ENCODE measurements at regions not wholly inside any gene's neighbourhood (a gene's known extent, or its start where the extent isn't known, plus 50 kb on each side); places are given as distances from the start of the nearest gene placed in this dataset.

- Histone ChIP-seq H3K27me3 (ENCODE audit: control insufficient read depth, insufficient read depth, low read length) (no peaks in the 10 kb centered on the region), H3K4me1 (ENCODE audit: control insufficient read depth, insufficient read depth, low read length) (no peaks in the 10 kb centered on the region), H3K9me3 (ENCODE audit: control insufficient read depth, insufficient read depth, low read depth, low read length) (no peaks in the 10 kb centered on the region), H3K36me3 (ENCODE audit: control insufficient read depth, insufficient read depth, low read length) (no peaks in the 10 kb centered on the region), H3K27ac (ENCODE audit: low read length) (no peak overlapping the region), H3K4me3 (ENCODE audit: low read depth in 2 of 2, low read length in 2 of 2) (no peak overlapping the region)
- POLR2A ChIA-PET: no interaction called here
- ATAC-seq (no peak), DNase-seq (ENCODE audit: low read depth, low spot score) (no peak)
- in situ Hi-C loops (cut with HindIII; ENCODE audit: low pct_unique_long_range_greater_than_20kb, low sequenced_read_pairs): no loop called here
- intact Hi-C loops (cut with micrococcal nuclease; ENCODE audit: unreplicated experiment): no loop called here
- TF ChIP-seq SIN3A (IDR thresholded peaks at IDR 0.05; ENCODE audit: borderline replicate concordance, insufficient read depth, low read depth, low read length): no peak
- no peak for TF ChIP-seq TCF7L2 (IDR thresholded peaks at IDR 0.05; ENCODE audit: low read depth, low read length)
- TF ChIP-seq POLR2AphosphoS5 (IDR thresholded peaks at IDR 0.05; ENCODE audit: low read depth, low read length): no peak
- TF ChIP-seq REST (IDR thresholded peaks at IDR 0.05; ENCODE audit: insufficient read depth in 1 of 2, low read depth in 2 of 2, low read length in 1 of 2): no peak
- TF ChIP-seq CTCF (IDR thresholded peaks at IDR 0.05): no peak
- BruUV-seq (replicated peaks): no TSS peak
- CTCF ChIA-PET: no interaction called here
Observed at GRCh38 chr3:76222201-76222600, 436.9 kb upstream of the ZNF717 start.

- BruUV-seq (replicated peaks): no TSS peak
- H3K4me3 ChIP-seq (ENCODE audit: low read depth in 2 of 2, low read length in 2 of 2): no peak overlapping the region
- DNase-seq (ENCODE audit: low read depth, low spot score): no peak
- no peak for TF ChIP-seq TCF7L2 (IDR thresholded peaks at IDR 0.05; ENCODE audit: low read depth, low read length)
- TF ChIP-seq REST (IDR thresholded peaks at IDR 0.05; ENCODE audit: insufficient read depth in 1 of 2, low read depth in 2 of 2, low read length in 1 of 2): no peak
- no peak for TF ChIP-seq CTCF (IDR thresholded peaks at IDR 0.05)
- TF ChIP-seq POLR2AphosphoS5 (IDR thresholded peaks at IDR 0.05; ENCODE audit: low read depth, low read length): no peak
- no peak for TF ChIP-seq SIN3A (IDR thresholded peaks at IDR 0.05; ENCODE audit: borderline replicate concordance, insufficient read depth, low read depth, low read length)
- H3K27ac ChIP-seq (ENCODE audit: low read length): no peak overlapping the region
- H3K36me3 ChIP-seq (ENCODE audit: control insufficient read depth, insufficient read depth, low read length): no peaks in the 10 kb centered on the region
- H3K27me3 ChIP-seq (ENCODE audit: control insufficient read depth, insufficient read depth, low read length): no peaks in the 10 kb centered on the region
- POLR2A ChIA-PET: no interaction called here
- intact Hi-C loops (cut with micrococcal nuclease; ENCODE audit: unreplicated experiment): no loop called here
- H3K9me3 ChIP-seq (ENCODE audit: control insufficient read depth, insufficient read depth, low read depth, low read length): no peaks in the 10 kb centered on the region
- CTCF ChIA-PET: no interaction called here
- in situ Hi-C loops (cut with HindIII; ENCODE audit: low pct_unique_long_range_greater_than_20kb, low sequenced_read_pairs): no loop called here
- no peak for ATAC-seq
- H3K4me1 ChIP-seq (ENCODE audit: control insufficient read depth, insufficient read depth, low read length): no peaks in the 10 kb centered on the region
Observed at GRCh38 chr3:76231258-76231657, 445.9 kb upstream of the ZNF717 start.

All from Panc1 (cell line).